HG03442 (cell line): ENCODE measurements at regions not wholly inside any gene's neighbourhood (a gene's known extent, or its start where the extent isn't known, plus 50 kb on each side); places are given as distances from the start of the nearest gene placed in this dataset.

Experiments used
- ATAC-seq: cut with Tn5 transposase; IDR thresholded peaks from one replicate; pipeline ENCODE4 v1.9.1; 2021; ENCODE audit warnings: mild to moderate bottlenecking, moderate library complexity; ENCODE audit not compliant: unreplicated experiment

- ATAC-seq, result no peak
Observed at GRCh38 chr1:201589186-201589585, 50.3 kb downstream of the NAV1 start.

GRCh38 chr1:201590474-201590873, 51.5 kb downstream of the NAV1 start:
- no peak for ATAC-seq

- no peak for ATAC-seq
Observed at GRCh38 chr1:201591348-201591747, 52.4 kb downstream of the NAV1 start.

- ATAC-seq, result no peak
Observed at GRCh38 chr1:201591981-201592380, 53.1 kb downstream of the NAV1 start.

- no peak for ATAC-seq
Observed at GRCh38 chr1:201593200-201593921, 54.4 kb downstream of the NAV1 start.

GRCh38 chr1:201594575-201595245, 55.8 kb downstream of the NAV1 start:
- no peak for ATAC-seq

GRCh38 chr1:201595381-201595780, 56.5 kb downstream of the NAV1 start:
- no peak for ATAC-seq

- ATAC-seq, result no peak
Observed at GRCh38 chr1:201596101-201596868, 57.4 kb downstream of the NAV1 start.

- ATAC-seq, result no peak
Observed at GRCh38 chr1:201597551-201598230, 58.8 kb downstream of the NAV1 start.

GRCh38 chr1:201598396-201598795, 59.5 kb downstream of the NAV1 start:
- no peak for ATAC-seq

- ATAC-seq, result no peak
Observed at GRCh38 chr1:201598973-201599372, 60.0 kb downstream of the NAV1 start.

- no peak for ATAC-seq
Observed at GRCh38 chr1:201599548-201599947, 60.6 kb downstream of the NAV1 start.

GRCh38 chr1:201602413-201603265, 63.7 kb downstream of the NAV1 start:
- no peak for ATAC-seq

GRCh38 chr1:201603613-201604232, 64.8 kb downstream of the NAV1 start:
- no peak for ATAC-seq

GRCh38 chr1:201605385-201606010, 66.6 kb downstream of the NAV1 start:
- ATAC-seq, result no peak

- ATAC-seq, result no peak
Observed at GRCh38 chr1:201606096-201606495, 67.2 kb downstream of the NAV1 start.

GRCh38 chr1:201606623-201607022, 67.7 kb downstream of the NAV1 start:
- ATAC-seq, result no peak

- ATAC-seq, result no peak
Observed at GRCh38 chr1:201608635-201609395, 69.9 kb downstream of the NAV1 start.
